H1 (cell line): ENCODE measurements at regions not wholly inside any gene's neighbourhood (a gene's known extent, or its start where the extent isn't known, plus 50 kb on each side); places are given as distances from the start of the nearest gene placed in this dataset.

Source experiments
- CTCF ChIA-PET: fragments of 300-600 bp; sonication (Branson Sonifier 250); formaldehyde crosslinking; loops from one replicate; lab custom pipeline; 2021; ENCODE audit not compliant: partially characterized antibody; lab: Charles Lee
- POLR2A ChIA-PET: fragments of 300-600 bp; sonication (Branson Sonifier 250); formaldehyde crosslinking; loops from one replicate; lab custom pipeline; 2021; ENCODE audit warnings: inconsistent platforms; ENCODE audit not compliant: partially characterized antibody; lab: Charles Lee
- DNase-seq, 2 experiments: peaks; one replicate each; pipeline versions ENCODE4 v3.0.0 to v3.0.0-alpha.2; 2010 to 2022; ENCODE audit warnings: low spot score in 2 of 2, low read depth in 1 of 2, mixed read lengths in 1 of 2
- FAIRE-seq: peaks from 2 replicates; lab custom pipeline; 2011; peaks lifted over from hg19 to GRCh38; lab: Jason Lieb, UNC
- H2AFZ ChIP-seq: 2 replicates; pipeline ENCODE4 v1.8.1; 2012; ENCODE audit warnings: low read length, inconsistent platforms
- H2AK5ac ChIP-seq: 2 replicates; pipeline ENCODE4 v1.6.1; 2013; ENCODE audit warnings: low read depth, low read length
- H2BK120ac ChIP-seq: replicated peaks from 2 replicates; pipeline ENCODE3; 2013; ENCODE audit warnings: low read depth, low read length, inconsistent platforms
- H2BK12ac ChIP-seq: 2 replicates; pipeline ENCODE4 v1.6.1; 2013; ENCODE audit warnings: low read depth, low read length
- H2BK15ac ChIP-seq: 2 replicates; pipeline ENCODE4 v1.6.1; 2013; ENCODE audit warnings: low read length
- H2BK20ac ChIP-seq: 2 replicates; pipeline ENCODE4 v1.6.1; 2013; ENCODE audit warnings: low read length
- H2BK5ac ChIP-seq: 2 replicates; pipeline ENCODE4 v1.6.1; 2013; ENCODE audit warnings: low read depth, low read length
- H3K14ac ChIP-seq: 2 replicates; pipeline ENCODE4 v1.6.1; 2013; ENCODE audit warnings: inconsistent platforms; ENCODE audit not compliant: insufficient read length
- H3K18ac ChIP-seq: 2 replicates; pipeline ENCODE4 v1.6.1; 2013; ENCODE audit warnings: low read length; ENCODE audit errors: extremely low read depth
- H3K23ac ChIP-seq: 2 replicates; pipeline ENCODE4 v1.6.1; 2013; ENCODE audit warnings: inconsistent platforms; ENCODE audit not compliant: insufficient read length
- H3K23me2 ChIP-seq: 2 replicates; pipeline ENCODE4 v1.6.1; 2013; ENCODE audit warnings: low read depth, low read length
- H3K27ac ChIP-seq: 2 replicates; pipeline ENCODE4 v1.6.1; 2011; ENCODE audit warnings: low read depth, low read length, inconsistent platforms
- H3K27me3 ChIP-seq, 4 experiments: replicated peaks in 1 of 4; 1 replicate in 1 of 4; 2 replicates in 3 of 4; pipeline versions ENCODE4 v1.6.1 to v1.8.1; 2011 to 2013; ENCODE audit warnings: low read length in 3 of 4, mild to moderate bottlenecking in 3 of 4, inconsistent platforms in 2 of 4, mixed read lengths in 2 of 4, moderate library complexity in 1 of 4; ENCODE audit not compliant: control insufficient read depth in 3 of 4, insufficient read depth in 3 of 4; ENCODE audit errors: extremely low read depth in 1 of 4
- H3K36me3 ChIP-seq, 4 experiments: 2 replicates each; pipeline versions ENCODE4 v1.6.1 to v1.8.1; 2011 to 2013; ENCODE audit warnings: mild to moderate bottlenecking in 4 of 4, low read length in 3 of 4, moderate library complexity in 2 of 4, control low read depth in 1 of 4, inconsistent platforms in 1 of 4; ENCODE audit not compliant: insufficient read depth in 4 of 4, control insufficient read depth in 2 of 4
- H3K4ac ChIP-seq: replicated peaks from 2 replicates; pipeline ENCODE3; 2013; ENCODE audit warnings: low read length, low read depth, mixed read lengths, inconsistent platforms; ENCODE audit not compliant: insufficient read length
- H3K4me1 ChIP-seq, 4 experiments: replicated peaks in 1 of 4; 1 replicate in 1 of 4; 2 replicates in 3 of 4; pipeline versions ENCODE4 v1.6.1 to v1.8.1; 2011 to 2013; ENCODE audit warnings: low read length in 3 of 4, inconsistent platforms in 2 of 4, mixed read lengths in 1 of 4; ENCODE audit not compliant: insufficient read depth in 4 of 4, control insufficient read depth in 3 of 4
- H3K4me2 ChIP-seq, 2 experiments: 2 replicates each; pipeline versions ENCODE4 v1.6.1 to v1.8.1; 2011 to 2013; ENCODE audit warnings: low read depth in 2 of 2, low read length in 2 of 2, control low read depth in 1 of 2, inconsistent platforms in 1 of 2, mild to moderate bottlenecking in 1 of 2; ENCODE audit not compliant: insufficient read depth in 1 of 2
- H3K4me3 ChIP-seq, 4 experiments: fragments of 200-600, 300-600 bp in 1 of 4; sonication (generic), shearing (Covaris generic), sonication (Bioruptor Twin) in 1 of 4; 2 replicates each; pipeline versions ENCODE4 v1.5.1 to v1.8.1; 2011 to 2016; ENCODE audit warnings: low read length in 4 of 4, low read depth in 3 of 4, control low read depth in 2 of 4, inconsistent platforms in 2 of 4, mild to moderate bottlenecking in 2 of 4, mixed read lengths in 1 of 4, moderate library complexity in 1 of 4; ENCODE audit not compliant: insufficient read depth in 2 of 4; ENCODE audit errors: extremely low read depth in 1 of 4
- H3K56ac ChIP-seq: replicated peaks from 2 replicates; pipeline ENCODE3; 2013; ENCODE audit warnings: low read depth, mild to moderate bottlenecking, mixed read lengths, low read length, inconsistent platforms; ENCODE audit not compliant: insufficient read length
- H3K79me1 ChIP-seq: 2 replicates; pipeline ENCODE4 v1.6.1; 2013; ENCODE audit warnings: low read depth, low read length, control low read depth
- H3K79me2 ChIP-seq, 2 experiments: 2 replicates each; pipeline versions ENCODE4 v1.6.1 to v1.8.1; 2012 to 2013; ENCODE audit warnings: low read length in 2 of 2, mild to moderate bottlenecking in 2 of 2, inconsistent platforms in 1 of 2; ENCODE audit not compliant: insufficient read depth in 2 of 2, control insufficient read depth in 1 of 2
- H3K9ac ChIP-seq, 4 experiments: replicated peaks in 1 of 4; 1 replicate in 1 of 4; 2 replicates in 3 of 4; pipeline versions ENCODE4 v1.6.1 to v1.8.1; 2011 to 2013; ENCODE audit warnings: low read depth in 3 of 4, low read length in 3 of 4, control low read depth in 2 of 4, mild to moderate bottlenecking in 2 of 4, moderate library complexity in 2 of 4, inconsistent platforms in 1 of 4; ENCODE audit errors: extremely low read depth in 1 of 4
- H3K9me3 ChIP-seq, 2 experiments: 2 replicates each; pipeline versions ENCODE4 v1.6.1 to v1.8.1; 2012 to 2013; ENCODE audit warnings: mild to moderate bottlenecking in 2 of 2, moderate library complexity in 2 of 2, control low read depth in 1 of 2, inconsistent platforms in 1 of 2, low read depth in 1 of 2, low read length in 1 of 2, mixed read lengths in 1 of 2; ENCODE audit not compliant: insufficient read depth in 2 of 2
- H4K20me1 ChIP-seq, 2 experiments: replicated peaks in 1 of 2; 2 replicates each; pipeline versions ENCODE3 to v1.8.1; 2011 to 2013; ENCODE audit warnings: inconsistent platforms in 2 of 2, low read length in 2 of 2, mild to moderate bottlenecking in 1 of 2; ENCODE audit not compliant: insufficient read depth in 2 of 2, control insufficient read depth in 1 of 2
- H4K5ac ChIP-seq: 2 replicates; pipeline ENCODE4 v1.6.1; 2013; ENCODE audit warnings: low read length, low read depth, mixed read lengths, inconsistent platforms; ENCODE audit not compliant: insufficient read length
- H4K8ac ChIP-seq: 2 replicates; pipeline ENCODE4 v1.8.0; 2013; ENCODE audit warnings: mild to moderate bottlenecking, moderate library complexity, low read length, inconsistent platforms; ENCODE audit not compliant: insufficient read depth; ENCODE audit errors: extremely low read depth
- H4K91ac ChIP-seq: replicated peaks from 2 replicates; pipeline ENCODE3; 2013; ENCODE audit warnings: low read length, mixed read lengths, inconsistent platforms; ENCODE audit not compliant: insufficient read length
- JUND ChIP-seq: IDR thresholded peaks from 2 replicates; pipeline ENCODE4 v1.6.1; 2011; ENCODE audit warnings: mild to moderate bottlenecking, improper control_type of control experiment, low read length
- WGBS, 2 experiments: shearing (Covaris generic) in 1 of 2; methylation state at CpG; one replicate each; pipeline versions ENCODE4 v1.1.6 to v1.1.7; 2013 to 2015; ENCODE audit warnings: low lambda C conversion rate in 2 of 2, mixed read lengths in 2 of 2, inconsistent platforms in 1 of 2, low coverage in 1 of 2, missing lambda C conversion rate in 1 of 2; ENCODE audit not compliant: insufficient replicate concordance in 2 of 2, insufficient coverage in 1 of 2, insufficient read length in 1 of 2; ENCODE audit errors: extremely low coverage in 1 of 2, missing lambda C conversion rate in 1 of 2; 5-methylcytosine and 5-hydroxymethylcytosine counted together

- POLR2A ChIA-PET = no interaction called here
- no peak overlapping the region for H2BK15ac ChIP-seq
- no peaks in the 10 kb centered on the region for H3K23me2 ChIP-seq
- no peak overlapping the region for H3K18ac ChIP-seq
- no peak overlapping the region for H3K4ac ChIP-seq
- no peak for DNase-seq
- H3K36me3 ChIP-seq = no peaks in the 10 kb centered on the region
- no peak overlapping the region for H3K4me3 ChIP-seq
- WGBS, 2 experiments = 94% methylated on average over 7 of the region's 7 CpGs; no CpG with 5 or more reads in 1 of the 2 experiments
- CTCF ChIA-PET = interaction anchor here (12.2 kb wide), 1 partner anchor 23 kb away, joined by 208 read pairs; no protein-coding TSS in a partner anchor
- no peak overlapping the region for H3K23ac ChIP-seq
- H3K56ac ChIP-seq = no peak overlapping the region
- H4K20me1 ChIP-seq = no peaks in the 10 kb centered on the region
- H2AK5ac ChIP-seq = no peak overlapping the region
- H3K79me2 ChIP-seq = no peaks in the 10 kb centered on the region
- no peak for TF ChIP-seq JUND
- H4K91ac ChIP-seq = no peak overlapping the region
- H2AFZ ChIP-seq = no peak overlapping the region
- H3K14ac ChIP-seq = no peak overlapping the region
- no peak overlapping the region for H4K5ac ChIP-seq
- no peak overlapping the region for H3K9ac ChIP-seq
- no peak for FAIRE-seq
- H3K79me1 ChIP-seq = no peaks in the 10 kb centered on the region
- no peak overlapping the region for H2BK5ac ChIP-seq
- H2BK12ac ChIP-seq = no peak overlapping the region
- no peak overlapping the region for H4K8ac ChIP-seq
- H3K4me1 ChIP-seq = no peaks in the 10 kb centered on the region
- H3K4me2 ChIP-seq = no peak overlapping the region
- H3K27ac ChIP-seq = no peak overlapping the region
- H2BK120ac ChIP-seq = no peak overlapping the region
- no peaks in the 10 kb centered on the region for H3K27me3 ChIP-seq
- 0 out of 4 replicates have a peak, but pooled peaks cover 0 to 4% of the 10 kb centered on the region in 2 experiments for H3K9me3 ChIP-seq
- H2BK20ac ChIP-seq = no peak overlapping the region
Observed at GRCh38 chr2:121121661-121122060, 163.3 kb downstream of the TFCP2L1 start.
